ENCODE measurements at regions not wholly inside any gene's neighbourhood (a gene's known extent, or its start where the extent isn't known, plus 50 kb on each side); places are given as distances from the start of the nearest gene placed in this dataset.

DNA sequence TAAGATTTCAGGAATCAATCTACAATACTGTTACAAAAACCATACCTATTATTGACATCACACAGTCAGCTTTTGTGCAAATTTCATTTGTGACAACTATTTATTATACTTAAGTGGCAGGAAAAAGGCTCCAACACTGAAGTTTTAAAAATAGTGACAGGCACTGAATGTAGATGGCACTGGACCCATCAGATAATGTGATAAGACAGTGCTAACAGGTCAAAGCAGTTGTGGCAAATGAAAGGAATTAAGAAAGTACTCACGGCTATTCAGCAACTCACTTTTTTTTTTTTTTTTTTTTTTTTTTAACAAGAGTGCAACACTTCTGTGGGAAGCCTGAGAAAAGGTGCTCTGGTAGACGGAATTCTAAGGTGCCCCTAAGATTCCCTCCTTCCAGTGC lies 115.0 kb upstream of the MEF2C start:
- no peaks in the 10 kb centered on the region for H3K36me3 ChIP-seq
- no peak overlapping the region for H3K4me3 ChIP-seq
- no peak for ATAC-seq
- no peak overlapping the region for H3K27ac ChIP-seq
- no peaks in the 10 kb centered on the region for H3K9me3 ChIP-seq
- WGBS, 2 donors (ENCODE audit: low coverage in 1 of 2): 53 to 65% methylated on average over 2 of the region's 2 CpGs
- no peaks in the 10 kb centered on the region for H3K27me3 ChIP-seq
- H3K4me1 ChIP-seq: no peaks in the 10 kb centered on the region
- TF ChIP-seq POLR2AphosphoS5 (IDR thresholded peaks at IDR 0.05): no peak
- TF ChIP-seq EP300 (IDR thresholded peaks at IDR 0.05): no peak
- TF ChIP-seq POLR2A (IDR thresholded peaks at IDR 0.05): no peak

DNA sequence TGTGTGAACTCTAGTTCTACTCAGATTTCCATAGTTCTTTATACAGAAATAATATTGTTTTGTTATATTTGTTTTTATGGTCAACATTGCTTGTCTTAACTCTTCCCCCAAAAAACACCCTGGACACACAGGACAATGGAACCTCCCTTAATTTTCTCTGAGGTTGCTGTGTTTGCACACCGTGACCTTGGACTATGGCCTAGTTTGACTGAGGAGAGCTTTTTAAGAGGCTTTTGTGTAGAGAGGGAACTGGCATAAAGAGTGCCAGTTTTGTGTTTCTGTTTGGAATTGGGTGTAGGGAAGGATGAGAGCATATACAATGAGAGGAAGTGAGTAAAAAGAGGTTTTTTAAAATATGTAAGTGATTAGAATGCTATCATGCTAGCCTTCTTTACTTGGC lies 101.1 kb upstream of the MEF2C start:
- WGBS, 2 donors (ENCODE audit: low coverage in 1 of 2): 67 to 100% methylated on average over 1 of the region's 1 CpG
- no peak overlapping the region for H3K4me3 ChIP-seq
- no peak for ATAC-seq
- no peak overlapping the region for H3K27ac ChIP-seq
- no peaks in the 10 kb centered on the region for H3K4me1 ChIP-seq
- no peak for TF ChIP-seq POLR2A (IDR thresholded peaks at IDR 0.05)
- TF ChIP-seq, protein P1, sequence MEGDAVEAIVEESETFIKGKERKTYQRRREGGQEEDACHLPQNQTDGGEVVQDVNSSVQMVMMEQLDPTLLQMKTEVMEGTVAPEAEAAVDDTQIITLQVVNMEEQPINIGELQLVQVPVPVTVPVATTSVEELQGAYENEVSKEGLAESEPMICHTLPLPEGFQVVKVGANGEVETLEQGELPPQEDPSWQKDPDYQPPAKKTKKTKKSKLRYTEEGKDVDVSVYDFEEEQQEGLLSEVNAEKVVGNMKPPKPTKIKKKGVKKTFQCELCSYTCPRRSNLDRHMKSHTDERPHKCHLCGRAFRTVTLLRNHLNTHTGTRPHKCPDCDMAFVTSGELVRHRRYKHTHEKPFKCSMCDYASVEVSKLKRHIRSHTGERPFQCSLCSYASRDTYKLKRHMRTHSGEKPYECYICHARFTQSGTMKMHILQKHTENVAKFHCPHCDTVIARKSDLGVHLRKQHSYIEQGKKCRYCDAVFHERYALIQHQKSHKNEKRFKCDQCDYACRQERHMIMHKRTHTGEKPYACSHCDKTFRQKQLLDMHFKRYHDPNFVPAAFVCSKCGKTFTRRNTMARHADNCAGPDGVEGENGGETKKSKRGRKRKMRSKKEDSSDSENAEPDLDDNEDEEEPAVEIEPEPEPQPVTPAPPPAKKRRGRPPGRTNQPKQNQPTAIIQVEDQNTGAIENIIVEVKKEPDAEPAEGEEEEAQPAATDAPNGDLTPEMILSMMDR (IDR thresholded peaks at IDR 0.05): no peak
- no peak for TF ChIP-seq EP300 (IDR thresholded peaks at IDR 0.05)
- no peak for TF ChIP-seq POLR2AphosphoS5 (IDR thresholded peaks at IDR 0.05)
- peaks cover 0 to 9% (median 0%) of the 10 kb centered on the region in 3 donors for H3K9me3 ChIP-seq
- no peaks in the 10 kb centered on the region for H3K27me3 ChIP-seq
- no peaks in the 10 kb centered on the region for H3K36me3 ChIP-seq

DNA sequence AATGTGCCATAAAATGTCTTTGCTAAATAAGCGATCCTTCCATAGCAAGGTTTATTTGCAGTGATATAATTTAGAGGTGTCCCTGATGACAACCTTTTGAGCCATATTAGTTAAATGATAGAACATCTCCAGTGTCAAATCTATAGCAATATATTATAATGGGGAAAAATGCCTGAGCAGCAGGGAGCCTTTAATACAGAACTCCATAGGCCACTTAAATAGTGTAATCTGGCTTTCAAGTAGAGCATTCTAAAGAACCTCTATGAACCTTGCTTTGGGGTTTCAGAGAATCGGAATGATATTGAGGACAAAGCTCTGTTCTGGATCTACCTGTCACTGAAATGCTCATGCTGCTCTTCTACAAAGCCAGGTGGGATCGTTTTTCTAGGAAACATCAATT lies 96.7 kb upstream of the MEF2C start:
- no peak overlapping the region for H3K27ac ChIP-seq
- H3K36me3 ChIP-seq: no peaks in the 10 kb centered on the region
- H3K4me3 ChIP-seq: no peak overlapping the region
- no peak for ATAC-seq
- H3K4me1 ChIP-seq: no peaks in the 10 kb centered on the region
- TF ChIP-seq, protein P1 (IDR thresholded peaks at IDR 0.05): no peak
- TF ChIP-seq EP300 (IDR thresholded peaks at IDR 0.05): no peak
- no peaks in the 10 kb centered on the region for H3K27me3 ChIP-seq
- 65 to 86% methylated on average over 3 of the region's 3 CpGs for WGBS, 2 donors (ENCODE audit: low coverage in 1 of 2)
- no peaks in the 10 kb centered on the region for H3K9me3 ChIP-seq

DNA sequence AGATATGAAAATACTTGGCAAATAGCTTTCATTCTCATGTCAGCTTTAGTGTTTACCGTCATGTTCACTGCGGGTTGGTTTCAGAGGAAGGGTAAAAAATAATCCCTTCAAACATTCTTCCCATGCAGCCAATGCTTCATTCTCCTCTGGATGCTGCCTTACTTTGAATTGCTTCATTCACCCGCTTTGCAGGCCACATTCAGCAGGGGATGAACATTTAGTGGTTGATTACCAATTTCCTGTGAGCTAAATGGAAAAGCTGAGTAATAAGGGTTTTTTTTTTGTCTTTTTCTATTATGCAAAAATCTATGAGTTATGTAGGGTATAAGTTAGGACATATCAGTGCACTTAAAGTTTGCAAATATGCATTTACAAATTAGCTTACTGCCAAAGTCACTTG lies 96.3 kb upstream of the MEF2C start:
- TF ChIP-seq EP300 (IDR thresholded peaks at IDR 0.05) (no peak), POLR2A (IDR thresholded peaks at IDR 0.05) (no peak), POLR2AphosphoS5 (IDR thresholded peaks at IDR 0.05) (no peak)
- TF ChIP-seq, protein P1 (IDR thresholded peaks at IDR 0.05): no peak
- no peak for ATAC-seq
- no peaks in the 10 kb centered on the region for H3K27me3 ChIP-seq
- H3K4me3 ChIP-seq: no peak overlapping the region
- no peaks in the 10 kb centered on the region for H3K4me1 ChIP-seq
- H3K36me3 ChIP-seq: no peaks in the 10 kb centered on the region
- H3K9me3 ChIP-seq: no peaks in the 10 kb centered on the region
- H3K27ac ChIP-seq: no peak overlapping the region
- 71 to 81% methylated on average over 3 of the region's 3 CpGs for WGBS, 2 donors (ENCODE audit: low coverage in 1 of 2)

DNA sequence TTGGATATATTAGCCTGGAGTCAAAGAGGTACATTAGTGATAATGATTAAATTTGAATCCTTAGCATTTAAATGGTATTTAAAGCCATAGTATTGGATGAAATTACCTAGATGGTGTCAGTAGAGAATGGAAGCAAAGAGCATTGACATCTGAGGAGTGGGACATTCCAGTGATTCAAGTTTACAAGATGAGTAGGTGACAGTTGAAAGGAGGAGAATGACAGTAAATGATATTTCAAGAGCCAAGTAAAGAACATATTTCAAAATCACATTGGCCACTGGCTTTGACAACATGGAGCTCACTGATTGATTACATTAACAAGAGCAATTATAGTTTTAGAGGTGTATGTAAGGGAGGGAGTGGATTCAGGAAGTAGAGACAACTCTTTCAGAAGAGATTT lies 93.9 kb upstream of the MEF2C start:
- H3K27me3 ChIP-seq: no peaks in the 10 kb centered on the region
- no peak for ATAC-seq
- no peak overlapping the region for H3K27ac ChIP-seq
- TF ChIP-seq EP300 (IDR thresholded peaks at IDR 0.05) (no peak), POLR2A (IDR thresholded peaks at IDR 0.05) (no peak), POLR2AphosphoS5 (IDR thresholded peaks at IDR 0.05) (no peak)
- TF ChIP-seq, protein P1 (IDR thresholded peaks at IDR 0.05): no peak
- no peaks in the 10 kb centered on the region for H3K36me3 ChIP-seq
- no peaks in the 10 kb centered on the region for H3K4me1 ChIP-seq
- no peaks in the 10 kb centered on the region for H3K9me3 ChIP-seq
- no peak overlapping the region for H3K4me3 ChIP-seq
